GM18868 (cell line): ENCODE measurements at regions not wholly inside any gene's neighbourhood (a gene's known extent, or its start where the extent isn't known, plus 50 kb on each side); places are given as distances from the start of the nearest gene placed in this dataset.

Source experiments
- ATAC-seq: cut with Tn5 transposase; IDR thresholded peaks from one replicate; pipeline ENCODE4 v1.9.1; 2021; ENCODE audit warnings: mild to moderate bottlenecking, moderate library complexity; ENCODE audit not compliant: unreplicated experiment

DNA sequence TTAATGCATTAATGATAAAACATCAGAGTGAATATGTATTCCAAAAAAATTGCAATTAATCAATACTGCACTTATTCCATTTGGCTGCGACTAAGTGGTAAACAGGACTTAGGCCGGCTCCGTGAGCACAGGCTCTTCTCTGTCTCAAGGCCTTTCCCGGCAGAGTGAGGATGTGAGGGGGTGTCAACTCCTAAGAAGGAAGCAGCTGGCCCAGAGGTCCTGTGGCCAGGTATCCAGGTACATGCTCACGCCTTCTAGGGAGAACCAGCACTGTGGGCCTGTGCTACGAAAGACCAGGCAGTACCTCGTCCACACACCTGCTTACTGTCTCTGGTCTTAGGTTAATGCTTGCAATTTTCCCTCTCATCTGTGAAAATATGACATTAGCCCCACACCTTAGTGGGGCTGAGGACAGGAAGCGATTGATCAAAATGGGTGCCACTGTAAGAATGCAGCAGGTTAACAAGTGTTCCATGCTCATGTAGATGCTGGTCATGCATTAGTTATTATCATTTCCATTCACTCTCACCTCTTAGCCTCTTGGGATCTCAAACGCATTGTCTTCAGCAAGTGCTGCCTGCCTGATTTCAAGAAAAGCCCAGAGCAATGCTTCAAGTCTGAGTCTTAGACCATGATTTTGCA, 175.3 kb downstream of the ABHD5 start:
- no peak for ATAC-seq

DNA sequence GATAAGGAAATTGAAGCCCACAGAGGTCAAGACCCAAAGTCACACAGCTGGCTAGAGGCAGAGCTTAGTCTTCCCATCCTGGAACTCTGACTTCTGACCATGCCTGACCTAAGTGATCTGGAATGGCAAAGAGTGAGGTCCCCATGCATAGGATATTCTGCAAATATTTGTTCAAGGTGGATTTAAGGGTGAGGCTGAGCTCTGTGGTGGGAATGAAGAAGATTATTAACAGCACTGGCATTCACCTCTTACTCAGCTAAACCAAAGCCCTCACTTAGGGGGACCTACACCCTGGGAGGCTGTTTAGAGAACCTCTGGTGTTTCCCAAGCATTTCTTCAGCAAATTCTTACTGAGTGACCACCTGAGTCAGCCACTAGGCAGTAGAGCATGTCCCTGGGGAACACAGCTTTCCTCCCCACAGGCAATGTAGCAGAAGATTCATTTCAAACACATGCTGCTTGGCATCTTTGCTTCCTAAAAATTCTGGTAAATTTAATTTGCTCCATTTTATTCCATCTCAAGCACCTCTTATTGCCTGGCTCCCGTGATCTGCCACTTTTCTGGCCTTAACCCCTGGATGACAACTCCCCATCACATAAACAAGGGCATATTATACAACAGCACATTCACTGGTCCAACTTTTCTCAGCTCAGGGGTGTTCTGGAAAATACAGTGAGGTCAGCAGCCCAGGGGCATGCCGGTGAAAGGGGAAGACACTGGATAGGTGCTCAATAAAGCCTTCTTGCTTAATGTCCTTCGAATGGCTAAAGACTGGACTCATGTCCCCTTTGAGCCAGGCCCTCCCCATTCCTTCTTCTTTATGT, 176.0 kb downstream of the ABHD5 start:
- ATAC-seq: no peak

DNA sequence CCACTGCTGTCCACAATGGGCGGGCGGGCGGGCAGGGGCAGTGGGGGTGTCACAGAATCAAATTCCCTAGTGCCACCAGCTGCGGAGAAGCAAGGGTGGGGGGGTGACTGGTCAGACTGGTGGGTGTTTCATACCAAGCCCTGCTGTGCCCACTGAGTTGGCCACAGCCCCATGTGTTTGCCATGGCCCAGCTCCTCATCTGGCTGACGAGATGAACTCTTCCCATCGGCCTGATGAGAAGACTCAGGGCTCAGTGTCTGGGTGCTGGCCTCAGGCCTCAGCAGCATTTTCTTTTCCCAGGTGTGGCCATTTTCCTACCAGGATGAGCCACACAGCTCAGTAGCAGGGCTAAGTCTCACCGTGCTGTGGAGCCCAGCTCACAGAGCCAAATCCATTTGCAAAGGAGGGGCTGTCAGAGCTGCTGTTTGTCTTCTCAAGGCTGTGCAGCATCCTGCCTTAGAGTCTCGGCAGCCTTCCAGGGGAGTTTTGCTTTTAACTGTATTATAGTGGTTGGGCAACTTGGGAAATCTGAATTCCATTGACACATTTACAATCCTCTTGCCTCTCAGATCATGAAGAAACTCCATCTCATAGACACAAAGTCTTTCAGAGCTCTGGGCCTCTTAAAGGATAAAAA, 176.8 kb downstream of the ABHD5 start:
- no peak for ATAC-seq

DNA sequence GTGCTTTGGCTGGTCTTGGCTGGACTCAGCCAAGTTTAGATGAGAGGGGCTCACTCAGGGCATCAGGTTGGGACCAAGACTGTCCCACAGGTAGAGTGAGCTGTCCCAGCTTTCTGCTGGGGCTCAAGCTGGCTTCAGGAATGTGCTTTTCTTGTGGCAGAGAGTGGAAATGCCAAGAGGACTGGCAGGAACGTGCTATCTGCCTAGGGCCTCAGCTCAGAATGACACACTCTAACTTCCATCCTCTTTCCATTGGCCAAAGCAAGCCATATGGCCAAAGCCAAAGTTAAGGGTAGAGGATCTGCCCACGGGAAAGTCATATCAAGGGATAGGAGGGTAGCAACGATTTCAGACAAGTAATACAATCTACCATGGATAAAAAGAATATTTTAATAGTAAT, 178.8 kb downstream of the ABHD5 start:
- ATAC-seq: no peak

DNA sequence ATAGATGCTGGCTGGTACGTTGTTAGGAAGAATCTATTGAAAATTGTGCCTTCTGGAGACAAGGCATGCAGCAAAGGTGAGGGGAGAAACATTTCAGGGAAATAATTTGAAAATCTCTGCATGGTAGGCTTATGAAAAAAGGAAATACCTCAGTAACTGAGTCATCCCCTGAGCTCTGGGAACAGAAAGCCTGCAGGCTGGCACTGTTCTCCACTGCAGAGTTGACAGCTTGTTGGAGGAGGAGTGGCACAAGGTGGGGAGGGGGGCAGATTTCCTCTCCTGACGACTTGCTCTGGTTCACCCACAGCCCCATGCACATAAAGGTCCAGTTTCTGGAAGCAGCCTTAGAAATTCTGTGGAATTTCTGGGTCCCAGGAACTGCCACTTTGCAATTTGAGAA, 179.4 kb downstream of the ABHD5 start:
- no peak for ATAC-seq

DNA sequence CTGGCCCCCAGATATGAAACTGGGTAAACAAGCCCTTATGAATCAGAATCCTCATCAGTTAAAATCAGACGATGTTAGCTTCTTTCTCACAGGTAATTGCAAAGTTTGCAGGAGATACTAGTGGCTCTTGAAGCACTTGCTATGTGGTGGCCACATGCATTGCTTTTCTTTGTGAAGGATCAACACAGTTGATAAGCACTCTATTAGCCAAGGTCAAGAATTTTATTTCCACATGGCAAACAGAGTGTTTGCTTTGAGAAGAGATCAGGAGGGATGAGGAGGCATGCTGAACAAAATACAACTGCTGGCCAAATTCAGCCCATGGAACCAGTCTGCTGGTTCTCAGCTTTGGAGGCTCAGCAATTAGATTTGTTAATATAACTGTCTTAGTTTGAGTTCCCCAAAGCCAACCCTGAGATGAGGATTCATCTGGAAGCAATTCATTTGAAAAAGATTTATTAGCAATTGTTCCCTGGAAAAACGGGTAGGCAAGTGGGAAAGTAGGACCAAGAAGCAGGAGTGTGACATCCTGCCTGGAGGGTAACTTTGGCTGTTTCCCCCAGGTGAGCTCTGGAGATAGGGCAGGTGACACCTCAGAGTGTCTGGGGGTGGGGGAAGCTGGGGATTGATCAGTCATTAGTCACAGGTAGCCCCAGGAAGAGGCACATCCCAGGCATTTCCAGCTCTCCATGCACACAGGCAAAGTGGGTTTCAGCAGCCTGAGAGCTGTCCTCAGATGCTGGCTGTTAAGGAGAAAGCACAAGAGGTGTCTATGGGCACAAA, 180.3 kb downstream of the ABHD5 start:
- no peak for ATAC-seq

DNA sequence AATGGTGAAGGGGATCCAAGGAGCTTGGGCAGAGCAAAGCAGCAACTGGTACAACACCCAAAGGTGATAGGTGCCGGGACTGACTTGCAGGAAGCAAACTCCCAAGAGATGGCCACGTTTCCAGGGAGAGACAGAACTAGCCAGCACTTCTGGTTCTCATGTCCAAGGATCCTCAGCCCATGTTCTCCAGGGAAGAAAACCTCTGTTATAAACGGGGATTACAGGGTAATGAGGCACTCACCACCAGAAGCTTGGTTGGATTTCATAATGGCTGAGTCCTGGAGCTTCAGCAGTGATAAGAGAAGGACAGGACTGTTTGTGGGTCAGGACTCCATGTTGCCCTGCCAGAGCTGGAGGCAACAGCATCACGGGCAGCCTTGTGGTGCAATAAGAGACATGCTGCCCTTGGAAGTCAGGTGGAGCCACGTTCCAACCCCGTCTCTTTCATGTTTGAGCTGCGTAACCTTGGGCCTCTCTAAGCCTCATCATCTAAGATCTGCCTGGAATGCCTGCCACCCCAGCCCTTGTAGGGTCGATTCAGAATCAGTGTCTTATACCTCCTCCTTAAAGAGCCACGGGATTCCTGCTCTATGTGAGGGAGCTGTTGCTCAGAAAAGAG, 181.0 kb downstream of the ABHD5 start:
- no peak for ATAC-seq

DNA sequence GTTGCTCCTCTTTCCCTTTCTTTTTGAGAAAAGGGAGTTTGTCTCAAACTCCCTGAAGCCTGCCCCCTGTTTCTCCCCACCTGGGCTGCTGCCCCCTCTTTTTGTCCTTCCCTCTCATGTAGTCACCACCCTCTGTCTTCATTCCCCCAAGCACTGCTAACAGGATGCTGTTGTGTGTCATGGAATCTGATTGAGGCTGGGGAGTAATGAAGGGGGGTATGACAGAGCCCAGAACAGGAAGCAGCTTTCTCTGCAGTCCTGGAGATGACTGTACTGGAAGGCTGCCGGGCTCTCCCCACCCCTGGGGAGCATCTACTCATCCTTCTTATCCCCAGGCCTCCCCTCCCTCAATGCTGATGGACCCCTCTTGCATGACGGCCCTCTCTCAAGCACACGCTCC, 181.6 kb downstream of the ABHD5 start:
- ATAC-seq: no peak

DNA sequence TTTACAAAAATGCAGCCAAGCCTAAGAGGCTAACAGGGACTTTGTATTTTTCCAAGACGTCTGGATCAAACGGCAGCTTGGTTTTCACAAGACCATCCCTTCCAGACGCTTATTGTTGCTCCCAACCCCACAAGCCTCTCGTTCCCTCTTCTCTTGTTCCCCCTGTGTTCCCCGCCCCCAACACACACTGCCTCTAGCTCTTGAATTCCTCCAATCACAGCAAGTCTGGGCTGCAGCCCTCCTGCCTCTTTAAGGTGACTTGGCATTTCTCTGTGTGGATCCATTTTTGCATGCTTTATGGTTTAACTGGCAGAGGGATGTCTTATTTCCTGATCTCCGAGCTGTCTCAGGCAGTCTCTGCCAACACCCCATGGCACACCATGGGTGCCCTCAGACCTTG, 182.2 kb downstream of the ABHD5 start:
- no peak for ATAC-seq

DNA sequence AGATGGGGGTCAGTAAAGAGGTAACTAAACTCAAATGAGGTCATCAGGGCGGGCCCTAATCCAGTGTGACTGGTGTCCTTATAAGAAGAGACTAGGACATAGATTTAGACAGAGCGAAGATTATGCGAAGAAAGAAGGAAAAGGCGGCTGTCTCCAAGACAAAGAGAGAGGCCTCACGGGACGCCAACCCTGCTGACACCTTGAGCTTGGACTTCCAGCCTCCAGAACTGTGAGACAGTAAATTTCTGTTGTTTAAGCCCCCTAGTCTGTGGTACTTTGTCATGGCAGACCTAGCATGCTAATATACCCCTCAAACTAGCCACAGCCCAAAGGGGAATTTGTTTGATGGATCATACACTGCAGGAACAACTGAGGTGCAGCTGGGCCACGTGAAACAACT, 183.0 kb downstream of the ABHD5 start:
- ATAC-seq: no peak

DNA sequence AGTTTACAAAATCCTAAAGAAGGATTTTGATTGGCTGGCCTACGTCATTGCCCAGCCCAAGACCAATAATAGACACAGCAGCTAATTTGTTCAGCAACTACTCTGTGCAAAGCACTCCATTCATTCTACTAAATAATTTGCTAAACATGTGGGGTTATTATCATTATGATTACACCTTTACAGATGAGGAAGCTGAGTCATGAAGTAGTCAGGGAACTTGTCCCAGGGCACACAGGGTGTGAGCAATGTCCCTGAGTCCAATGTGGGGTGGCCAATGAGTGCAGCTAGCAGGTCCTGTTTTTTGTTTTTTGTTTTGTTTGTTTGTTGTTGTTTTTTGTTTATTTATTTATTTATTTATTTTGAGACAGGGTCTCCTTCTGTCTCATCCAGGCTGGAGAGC, 183.6 kb downstream of the ABHD5 start:
- no peak for ATAC-seq

DNA sequence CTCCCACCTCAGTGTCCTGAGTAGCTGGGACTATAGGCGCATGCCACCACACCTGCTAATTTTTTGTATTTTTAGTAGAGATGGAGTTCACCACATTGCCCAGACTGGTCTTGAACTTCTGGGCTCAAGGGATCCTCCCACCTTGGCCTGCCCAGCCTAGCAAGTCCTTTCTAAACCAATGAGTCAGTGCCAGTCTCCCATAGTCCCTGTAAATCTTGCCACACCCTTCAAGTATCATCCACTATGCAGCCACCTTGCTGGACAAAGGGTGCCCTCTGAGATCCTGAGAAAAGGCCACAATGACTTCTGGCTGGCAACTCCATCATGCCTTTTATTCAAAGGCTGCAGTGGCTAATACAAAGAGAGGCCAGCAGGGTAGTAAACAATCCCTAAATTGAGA, 184.0 kb downstream of the ABHD5 start:
- no peak for ATAC-seq

DNA sequence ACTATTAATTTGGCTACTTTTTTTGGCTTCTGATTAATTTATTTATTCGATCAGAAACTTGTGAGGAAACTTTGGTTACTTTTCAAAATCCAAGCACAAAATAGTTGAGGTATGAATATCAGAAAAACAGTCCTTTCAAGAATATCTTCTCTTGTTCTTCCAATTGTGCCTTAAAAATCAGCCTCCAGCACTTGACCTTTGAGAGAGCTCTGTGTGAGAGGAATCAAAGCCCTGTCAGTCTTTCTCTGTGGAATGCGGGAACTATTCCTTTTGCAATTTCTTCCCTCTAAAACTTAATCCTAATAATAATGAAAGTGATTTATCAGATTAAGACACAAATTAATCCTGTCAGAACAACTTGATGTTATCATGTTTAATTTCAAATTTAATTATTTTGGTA, 185.9 kb downstream of the ABHD5 start:
- ATAC-seq: no peak

DNA sequence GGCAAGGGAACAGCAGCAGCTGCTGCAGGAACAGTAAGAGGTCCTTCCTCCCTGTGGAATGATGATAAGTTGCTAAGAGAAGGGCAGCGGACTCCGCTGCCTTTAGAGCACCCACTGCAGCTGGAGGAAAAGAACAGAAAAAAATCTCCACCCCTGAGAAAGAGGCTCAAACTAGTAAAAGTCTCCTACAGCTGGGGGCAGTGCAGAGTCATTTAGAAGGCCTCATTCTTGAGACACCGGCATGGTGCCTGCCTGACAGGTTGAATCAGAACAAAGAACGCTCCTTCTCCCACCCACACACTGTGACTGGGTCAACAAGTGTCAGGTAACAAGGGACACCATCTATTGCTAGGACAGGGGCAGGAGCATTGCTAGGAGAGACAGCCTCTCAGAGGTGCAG, 188.4 kb downstream of the ABHD5 start:
- ATAC-seq: peak; percentile 82

DNA sequence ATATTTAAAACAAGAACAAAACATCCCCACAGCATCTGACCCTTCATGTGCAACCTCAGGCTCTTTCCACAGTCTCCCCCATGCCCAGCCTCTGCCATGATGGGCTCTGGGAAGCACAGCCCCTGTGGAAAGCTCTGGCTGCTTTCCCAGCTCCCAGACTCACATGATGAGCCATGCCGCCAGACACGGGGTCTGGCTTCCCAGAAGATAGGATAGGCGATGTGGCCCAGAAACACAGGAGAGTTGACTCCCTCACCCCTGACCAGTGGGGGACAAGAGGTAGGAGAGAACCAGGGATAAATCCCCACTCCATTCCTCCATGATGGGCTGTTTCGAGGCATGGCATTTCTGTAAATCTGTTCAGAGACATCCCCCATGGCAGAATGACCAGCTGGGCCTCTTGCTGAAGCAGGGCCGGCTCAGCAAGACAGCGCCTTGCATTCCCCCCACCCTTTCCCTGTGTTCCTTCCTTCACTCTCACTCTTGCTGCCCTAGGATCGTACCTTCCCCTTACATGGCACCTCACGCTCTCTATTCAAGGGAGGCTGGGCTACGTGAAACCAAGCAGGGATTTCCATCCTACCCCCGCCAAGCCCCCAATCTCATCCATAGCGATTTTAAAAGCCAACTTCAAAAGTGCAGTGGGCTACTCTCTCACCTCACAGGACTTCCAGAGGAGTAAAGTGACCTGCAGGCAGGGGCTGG, 192.4 kb downstream of the ABHD5 start:
- no peak for ATAC-seq

DNA sequence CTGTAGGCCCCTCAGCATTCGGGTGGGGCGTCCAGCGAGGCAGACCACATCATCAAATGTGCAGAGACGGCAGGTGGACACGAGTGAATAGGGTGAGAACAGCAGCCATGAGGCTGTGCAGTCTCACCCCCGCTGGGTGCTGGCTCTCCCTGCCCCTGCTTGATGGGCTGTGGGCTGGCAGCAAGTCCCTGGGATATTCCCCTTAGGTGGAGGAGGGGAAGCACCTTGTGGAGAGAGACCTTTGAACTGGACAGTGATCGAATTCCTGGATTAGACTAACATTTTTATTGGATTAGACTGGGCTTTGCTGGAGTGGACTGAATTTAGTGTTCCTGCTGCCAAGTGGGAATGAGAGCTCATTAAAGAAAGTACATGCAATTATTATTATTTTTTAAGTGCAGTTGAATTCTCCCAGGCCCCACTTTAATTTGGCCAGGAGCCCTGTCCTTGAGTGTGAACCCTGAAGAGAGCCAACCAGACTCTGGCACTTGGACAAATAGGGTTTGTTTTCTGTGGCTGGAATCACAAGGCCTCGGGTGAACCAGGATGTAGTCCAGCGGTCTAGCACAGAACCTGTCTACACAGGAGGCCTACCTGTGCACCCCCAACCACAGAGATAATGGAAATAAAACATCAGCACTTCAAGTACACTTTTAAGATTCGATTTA, 193.1 kb downstream of the ABHD5 start:
- no peak for ATAC-seq

DNA sequence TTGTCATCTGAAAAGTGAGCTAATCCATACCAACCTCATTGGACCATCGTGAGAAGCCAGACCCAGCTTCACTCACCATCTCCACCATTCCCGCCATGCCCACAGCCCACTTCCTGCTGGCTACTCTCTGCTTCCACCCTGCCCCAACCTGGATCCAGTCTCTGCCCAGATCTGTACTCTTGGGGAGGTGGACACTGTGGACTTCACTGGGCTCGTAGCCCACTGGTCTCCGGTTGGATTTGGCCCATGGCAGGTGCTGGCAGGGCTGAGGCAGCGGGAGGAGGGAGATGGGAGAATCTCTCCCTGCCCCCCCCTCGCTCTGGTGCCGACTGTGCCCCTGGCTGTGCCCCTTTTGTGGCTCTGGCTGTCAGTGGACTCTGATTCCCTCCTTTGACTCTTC, 193.8 kb downstream of the ABHD5 start:
- no peak for ATAC-seq

DNA sequence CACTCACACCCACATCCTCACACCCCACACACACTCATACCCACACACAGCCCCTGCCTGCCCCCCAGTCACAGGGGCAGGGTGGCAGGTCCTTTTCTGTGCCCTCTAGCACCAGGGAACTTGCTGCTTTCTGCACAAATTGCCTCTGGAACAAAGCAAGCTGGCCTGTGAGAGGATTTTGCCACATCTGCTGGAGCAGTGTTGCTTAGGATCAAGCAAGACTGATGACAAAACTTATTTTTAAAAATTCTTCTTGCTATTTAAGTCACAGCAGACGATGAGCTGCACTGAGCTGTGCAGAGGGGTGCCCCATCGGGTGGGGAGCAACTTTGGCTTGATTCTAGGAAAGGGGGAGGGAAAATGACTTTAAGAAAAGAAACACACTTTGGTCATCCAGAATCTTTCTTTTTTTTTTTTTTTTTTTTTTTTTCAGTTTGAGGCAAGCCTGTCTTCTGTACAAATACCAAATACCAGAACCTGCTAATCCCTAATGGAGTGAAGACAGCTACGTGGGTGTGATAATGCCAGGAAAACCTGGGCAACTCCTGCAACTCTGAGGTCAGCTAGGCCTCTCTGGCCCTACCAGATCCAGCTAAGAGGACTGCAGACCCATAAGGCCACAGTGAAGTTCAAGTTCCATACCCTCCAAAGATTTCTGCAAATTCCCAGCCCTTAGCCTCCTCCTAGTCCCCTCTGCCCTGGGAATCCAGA, 195.3 kb downstream of the ABHD5 start:
- ATAC-seq: no peak

DNA sequence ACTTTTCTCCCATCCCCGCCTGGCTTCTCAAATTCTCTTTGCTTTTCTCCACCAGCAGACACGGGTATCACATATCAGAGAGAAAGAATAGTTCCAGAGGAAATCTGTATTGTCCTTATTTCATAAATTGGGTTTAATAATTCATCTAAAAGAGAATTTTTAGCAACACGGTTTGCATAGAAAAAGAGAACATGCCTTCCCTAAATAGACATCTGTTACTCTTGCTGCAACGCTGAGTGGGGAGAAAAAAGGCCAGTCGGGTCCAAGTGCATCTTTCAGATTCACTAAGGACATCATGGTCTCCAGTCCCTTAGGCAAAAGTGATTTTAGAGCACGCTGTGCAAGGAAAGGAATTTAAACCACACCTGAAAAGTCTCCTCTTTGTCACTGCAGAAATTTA, 201.3 kb downstream of the ABHD5 start:
- no peak for ATAC-seq
